ENCODE measurements at regions not wholly inside any gene's neighbourhood (a gene's known extent, or its start where the extent isn't known, plus 50 kb on each side); places are given as distances from the start of the nearest gene placed in this dataset.

- ChIA-PET CTCF (no interaction called here), POLR2A (ENCODE audit: unreplicated experiment) (no interaction called here)
These were observed 73.7 kb upstream of the EYS start for GRCh38 chr6:65780691-65781090.

GRCh38 chr6:65776332-65776731 lies 69.3 kb upstream of the EYS start:
- ChIA-PET POLR2A (ENCODE audit: unreplicated experiment) (no interaction called here), CTCF (no interaction called here)
- no peaks in the 10 kb centered on the region for H4K20me1 ChIP-seq (ENCODE audit: low read length)
- H3K27ac ChIP-seq (ENCODE audit: low read length) = no peak overlapping the region
- no peak overlapping the region for H3K4me3 ChIP-seq (ENCODE audit: low read length)
- no peaks in the 10 kb centered on the region for H3K9me2 ChIP-seq (replicated peaks; ENCODE audit: low read length)
- H3K79me2 ChIP-seq (ENCODE audit: low read length) = no peaks in the 10 kb centered on the region
- H3K4me2 ChIP-seq (ENCODE audit: low read length) = no peak overlapping the region
- ATAC-seq = no peak; the same call in 1 of the 2 replicates
- no peaks in the 10 kb centered on the region for H3K27me3 ChIP-seq (ENCODE audit: low read length)
- H3K36me3 ChIP-seq (ENCODE audit: low read depth, low read length) = no peaks in the 10 kb centered on the region
- no peak overlapping the region for H3K9ac ChIP-seq (ENCODE audit: low read length)
- BruUV-seq (replicated peaks) = no TSS peak
- peak; percentile 27 for DNase-seq
- no peaks in the 10 kb centered on the region for H3F3A ChIP-seq (ENCODE audit: low read length, unreplicated experiment)
- TF ChIP-seq EZH2 (IDR thresholded peaks at IDR 0.05; ENCODE audit: low read length, unreplicated experiment) (no peak), CTCF (conservative IDR thresholded peaks at IDR 0.05; ENCODE audit: low read depth, low read length) (peak; percentile 40)
- H2AFZ ChIP-seq (ENCODE audit: low read length) = no peak overlapping the region
- H3K4me1 ChIP-seq (ENCODE audit: insufficient read depth, low read length) = no peaks in the 10 kb centered on the region
- H3K9me3 ChIP-seq (ENCODE audit: low read length) = no peaks in the 10 kb centered on the region
- intact Hi-C loops (cut with micrococcal nuclease) = no loop called here

More at GRCh38 chr6:65780691-65781090, 73.7 kb upstream of the EYS start:
- Histone ChIP-seq H3K4me1 (ENCODE audit: insufficient read depth, low read length) (no peaks in the 10 kb centered on the region), H3K4me3 (ENCODE audit: low read length) (no peak overlapping the region), H2AFZ (ENCODE audit: low read length) (no peak overlapping the region), H3K27ac (ENCODE audit: low read length) (no peak overlapping the region), H3F3A (ENCODE audit: low read length, unreplicated experiment) (no peaks in the 10 kb centered on the region), H3K9me2 (replicated peaks; ENCODE audit: low read length) (no peaks in the 10 kb centered on the region), H3K36me3 (ENCODE audit: low read depth, low read length) (no peaks in the 10 kb centered on the region), H3K27me3 (ENCODE audit: low read length) (no peaks in the 10 kb centered on the region), H3K4me2 (ENCODE audit: low read length) (no peak overlapping the region), H4K20me1 (ENCODE audit: low read length) (no peaks in the 10 kb centered on the region), H3K79me2 (ENCODE audit: low read length) (no peaks in the 10 kb centered on the region), H3K9me3 (ENCODE audit: low read length) (no peaks in the 10 kb centered on the region), H3K9ac (ENCODE audit: low read length) (no peak overlapping the region)
- no peak for ATAC-seq
- no peak for TF ChIP-seq EZH2phosphoT487 (IDR thresholded peaks at IDR 0.05; ENCODE audit: borderline replicate concordance, low read length)
- TF ChIP-seq EZH2 (IDR thresholded peaks at IDR 0.05; ENCODE audit: low read length, unreplicated experiment) = no peak
- no peak for TF ChIP-seq CTCF (conservative IDR thresholded peaks at IDR 0.05; ENCODE audit: low read depth, low read length)
- DNase-seq = no peak
- BruUV-seq (replicated peaks) = no TSS peak
- intact Hi-C loops (cut with micrococcal nuclease) = no loop called here

GRCh38 chr6:65771946-65772345 lies 64.9 kb upstream of the EYS start:
- H3F3A ChIP-seq (ENCODE audit: low read length, unreplicated experiment) = no peaks in the 10 kb centered on the region
- TF ChIP-seq EZH2phosphoT487 (IDR thresholded peaks at IDR 0.05; ENCODE audit: borderline replicate concordance, low read length) (no peak), CTCF (conservative IDR thresholded peaks at IDR 0.05; ENCODE audit: low read depth, low read length) (no peak), EZH2 (IDR thresholded peaks at IDR 0.05; ENCODE audit: low read length, unreplicated experiment) (no peak)
- no peaks in the 10 kb centered on the region for H3K9me2 ChIP-seq (replicated peaks; ENCODE audit: low read length)
- no peaks in the 10 kb centered on the region for H3K27me3 ChIP-seq (ENCODE audit: low read length)
- no peak overlapping the region for H3K27ac ChIP-seq (ENCODE audit: low read length)
- no peaks in the 10 kb centered on the region for H3K9me3 ChIP-seq (ENCODE audit: low read length)
- ATAC-seq = no peak
- H3K4me3 ChIP-seq (ENCODE audit: low read length) = no peak overlapping the region
- no peak overlapping the region for H3K9ac ChIP-seq (ENCODE audit: low read length)
- H2AFZ ChIP-seq (ENCODE audit: low read length) = no peak overlapping the region
- no peaks in the 10 kb centered on the region for H4K20me1 ChIP-seq (ENCODE audit: low read length)
- intact Hi-C loops (cut with micrococcal nuclease) = no loop called here
- no TSS peak for BruUV-seq (replicated peaks)
- H3K4me1 ChIP-seq (ENCODE audit: insufficient read depth, low read length) = no peaks in the 10 kb centered on the region
- H3K79me2 ChIP-seq (ENCODE audit: low read length) = no peaks in the 10 kb centered on the region
- no peak for DNase-seq
- ChIA-PET POLR2A (ENCODE audit: unreplicated experiment) (no interaction called here), CTCF (no interaction called here)
- no peaks in the 10 kb centered on the region for H3K36me3 ChIP-seq (ENCODE audit: low read depth, low read length)
- H3K4me2 ChIP-seq (ENCODE audit: low read length) = no peak overlapping the region
